RWPE1 (cell line): ENCODE measurements at regions not wholly inside any gene's neighbourhood (a gene's known extent, or its start where the extent isn't known, plus 50 kb on each side); places are given as distances from the start of the nearest gene placed in this dataset.

ENCODE experiments used
- CTCF ChIA-PET: fragments of 350-600 bp; sonication (Branson Sonifier 250); formaldehyde crosslinking; extraction: SDS; loops from one replicate; lab custom pipeline; 2021; lab: Yijun Ruan, JAX
- POLR2A ChIA-PET: fragments of 400-600 bp; formaldehyde crosslinking; extraction: SDS; loops from one replicate; lab custom pipeline; 2020; ENCODE audit warnings: antibody characterized with exemption; ENCODE audit not compliant: low non-redundant PET; lab: Yijun Ruan, JAX
- DNase-seq: peaks from one replicate; pipeline ENCODE4 v3.0.0; 2012; ENCODE audit warnings: low spot score
- H3K27ac ChIP-seq: fragments of 450-650 bp; 2 replicates; pipeline ENCODE4 v1.5.1; 2017
- CTCF ChIP-seq: fragments of 450-650 bp; conservative IDR thresholded peaks from 2 replicates; pipeline ENCODE4 v1.5.1; 2017; ENCODE audit warnings: low read depth, mild to moderate bottlenecking

- ChIA-PET POLR2A (no interaction called here), CTCF (no interaction called here)
- TF ChIP-seq CTCF: no peak
- no peak overlapping the region for H3K27ac ChIP-seq
- no peak for DNase-seq
Observed at GRCh38 chr1:31505911-31506497, 70.3 kb upstream of the TINAGL1 start.

- H3K27ac ChIP-seq: no peak overlapping the region
- TF ChIP-seq CTCF: no peak
- no peak for DNase-seq
- ChIA-PET POLR2A (no interaction called here), CTCF (no interaction called here)
Observed at GRCh38 chr1:31507221-31507620, 69.1 kb upstream of the TINAGL1 start.

GRCh38 chr1:31507676-31508530, 68.4 kb upstream of the TINAGL1 start:
- ChIA-PET CTCF (no interaction called here), POLR2A (no interaction called here)
- no peak for TF ChIP-seq CTCF
- no peak for DNase-seq
- no peak overlapping the region for H3K27ac ChIP-seq

- no peak overlapping the region for H3K27ac ChIP-seq
- no peak for DNase-seq
- POLR2A ChIA-PET: no interaction called here
- TF ChIP-seq CTCF: no peak
- CTCF ChIA-PET: interaction anchor here (0.7 kb wide), 1 partner anchor 40 kb away, joined by 3 read pairs; no protein-coding TSS in a partner anchor
Observed at GRCh38 chr1:31509124-31510072, 66.9 kb upstream of the TINAGL1 start.

- no peak overlapping the region for H3K27ac ChIP-seq
- ChIA-PET POLR2A (no interaction called here), CTCF (interaction anchor here (0.5 to 0.6 kb wide), 3 partner anchors 34 to 609 kb away, joined by 3 read pairs; no protein-coding TSS in a partner anchor)
- TF ChIP-seq CTCF: no peak
- no peak for DNase-seq
Observed at GRCh38 chr1:31510304-31510703, 66.0 kb upstream of the TINAGL1 start.
